ENCODE measurements at regions not wholly inside any gene's neighbourhood (a gene's known extent, or its start where the extent isn't known, plus 50 kb on each side); places are given as distances from the start of the nearest gene placed in this dataset.

DNA sequence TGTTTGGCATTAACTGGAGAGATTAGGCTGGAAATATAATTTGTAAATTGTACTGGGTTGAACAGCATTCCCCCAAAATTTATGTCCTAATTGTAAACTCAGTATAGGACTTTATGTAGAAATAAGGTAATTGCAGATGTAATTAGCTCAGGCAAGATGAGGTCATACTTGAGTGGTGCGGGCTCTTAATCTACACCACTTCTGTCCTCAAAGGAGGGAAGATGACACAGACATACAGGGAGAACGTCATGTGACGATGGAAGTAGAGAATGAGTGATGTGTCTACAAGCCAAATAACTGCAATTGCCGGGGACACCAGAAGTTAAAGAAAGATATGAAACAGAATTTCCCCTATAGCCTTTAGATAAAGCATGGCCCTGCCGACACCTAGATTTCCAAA is 1501.1 kb upstream of the PIK3C3 start:
- Histone ChIP-seq H2BK12ac (ENCODE audit: low read depth, low read length) (no peak overlapping the region), H3K79me2 (ENCODE audit: control insufficient read depth in 1 of 2, insufficient read depth in 2 of 2, low read length in 2 of 2) (no peaks in the 10 kb centered on the region), H4K20me1 (replicated peaks in 1 of 2; ENCODE audit: control insufficient read depth in 1 of 2, insufficient read depth in 2 of 2, low read length in 2 of 2) (no peaks in the 10 kb centered on the region), H3K79me1 (ENCODE audit: low read depth, low read length) (no peaks in the 10 kb centered on the region), H3K9ac (replicated peaks in 1 of 4; ENCODE audit: extremely low read depth in 1 of 4, low read depth in 3 of 4, low read length in 3 of 4) (no peak overlapping the region), H3K56ac (replicated peaks; ENCODE audit: insufficient read length, low read depth, low read length) (no peak overlapping the region), H2BK120ac (replicated peaks; ENCODE audit: low read depth, low read length) (no peak overlapping the region), H3K9me3 (ENCODE audit: insufficient read depth in 2 of 2, low read depth in 1 of 2, low read length in 1 of 2) (no peaks in the 10 kb centered on the region), H2BK20ac (ENCODE audit: low read length) (no peak overlapping the region), H3K14ac (ENCODE audit: insufficient read length) (no peak overlapping the region), H3K23me2 (ENCODE audit: low read depth, low read length) (no peaks in the 10 kb centered on the region; the same call in 1 of the 2 replicates), H4K91ac (replicated peaks; ENCODE audit: insufficient read length, low read length) (no peak overlapping the region), H3K27me3 (replicated peaks in 1 of 4; ENCODE audit: control insufficient read depth in 3 of 4, extremely low read depth in 1 of 4, insufficient read depth in 3 of 4, low read length in 3 of 4) (no peaks in the 10 kb centered on the region), H4K5ac (ENCODE audit: insufficient read length, low read depth, low read length) (no peak overlapping the region), H3K36me3 (ENCODE audit: control insufficient read depth in 2 of 4, insufficient read depth in 4 of 4, low read length in 3 of 4) (no peaks in the 10 kb centered on the region), H3K18ac (ENCODE audit: extremely low read depth, low read length) (no peak overlapping the region), H3K23ac (ENCODE audit: insufficient read length) (no peak overlapping the region), H3K27ac (ENCODE audit: low read depth, low read length) (no peak overlapping the region), H3K4me2 (ENCODE audit: insufficient read depth in 1 of 2, low read depth in 2 of 2, low read length in 2 of 2) (no peak overlapping the region), H3K4ac (replicated peaks; ENCODE audit: insufficient read length, low read depth, low read length) (no peak overlapping the region), H4K8ac (ENCODE audit: extremely low read depth, insufficient read depth, low read length) (no peak overlapping the region), H2BK15ac (ENCODE audit: low read length) (no peak overlapping the region), H3K4me3 (ENCODE audit: extremely low read depth in 1 of 4, insufficient read depth in 2 of 4, low read depth in 3 of 4, low read length in 4 of 4) (no peak overlapping the region), H2BK5ac (ENCODE audit: low read depth, low read length) (no peak overlapping the region), H2AFZ (ENCODE audit: low read length) (no peak overlapping the region), H2AK5ac (ENCODE audit: low read depth, low read length) (no peak overlapping the region), H3K4me1 (replicated peaks in 1 of 4; ENCODE audit: control insufficient read depth in 3 of 4, insufficient read depth in 4 of 4, low read length in 3 of 4) (no peaks in the 10 kb centered on the region)
- TF ChIP-seq JUND (IDR thresholded peaks at IDR 0.05; ENCODE audit: low read length) = no peak
- no peak for TF ChIP-seq JUN (IDR thresholded peaks at IDR 0.05; ENCODE audit: low read depth, low read length)
- no peak for TF ChIP-seq KDM4A (IDR thresholded peaks at IDR 0.05; ENCODE audit: low read depth, low read length, severe bottlenecking)
- no peak for TF ChIP-seq CTBP2 (IDR thresholded peaks at IDR 0.05; ENCODE audit: borderline replicate concordance, insufficient read depth, insufficient read length, low read length)
- TF ChIP-seq HDAC2 (IDR thresholded peaks at IDR 0.05; ENCODE audit: borderline replicate concordance in 1 of 2, low read depth in 2 of 2, low read length in 2 of 2) = no peak
- no peak for TF ChIP-seq TBP (IDR thresholded peaks at IDR 0.05; ENCODE audit: low read depth, low read length)
- no peak for TF ChIP-seq SAP30 (IDR thresholded peaks at IDR 0.05; ENCODE audit: insufficient read depth, insufficient replicate concordance, low read length)
- POLR2A ChIA-PET (ENCODE audit: partially characterized antibody) = no interaction called here
- FAIRE-seq (no peak), DNase-seq (ENCODE audit: low read depth in 1 of 2, low spot score in 2 of 2) (no peak)
- 97% methylated on average over 5 of the region's 5 CpGs; no CpG with 5 or more reads in 1 of the 2 experiments for WGBS, 2 experiments (ENCODE audit: extremely low coverage in 1 of 2, insufficient coverage in 1 of 2, insufficient read length in 1 of 2, insufficient replicate concordance in 2 of 2, low coverage in 1 of 2, low lambda C conversion rate in 2 of 2, missing lambda C conversion rate in 1 of 2)
- CTCF ChIA-PET (ENCODE audit: partially characterized antibody) = no interaction called here

All from H1 (cell line).